H1 (cell line): ENCODE measurements at regions not wholly inside any gene's neighbourhood (a gene's known extent, or its start where the extent isn't known, plus 50 kb on each side); places are given as distances from the start of the nearest gene placed in this dataset.

Source experiments
- EZH2 ChIP-seq: fragments of 200-600 bp; sonication (generic); IDR thresholded peaks from 2 replicates; pipeline ENCODE4 v1.7.1; 2012; ENCODE audit warnings: low read depth, mild to moderate bottlenecking, moderate library complexity, low read length, inconsistent platforms; ENCODE audit not compliant: severe bottlenecking
- GABPA ChIP-seq: IDR thresholded peaks from 2 replicates; pipeline ENCODE4 v1.6.1; 2011; ENCODE audit warnings: mild to moderate bottlenecking, low read length, moderate library complexity, borderline replicate concordance; ENCODE audit not compliant: insufficient read depth
- GTF2F1 ChIP-seq: IDR thresholded peaks from 2 replicates; pipeline ENCODE4 v1.6.1; 2012; ENCODE audit warnings: low read depth, low read length, improper control_type of control experiment, borderline replicate concordance
- POLR2A ChIP-seq, 2 experiments: IDR thresholded peaks; 1 replicate in 1 of 2; 2 replicates in 1 of 2; pipeline ENCODE4 v1.6.1; 2011; ENCODE audit warnings: low read depth in 2 of 2, low read length in 2 of 2, mild to moderate bottlenecking in 2 of 2; ENCODE audit errors: control extremely low read depth in 1 of 2
- POLR2AphosphoS5 ChIP-seq: IDR thresholded peaks from 2 replicates; pipeline ENCODE4 v1.6.1; 2011; ENCODE audit warnings: low read depth, low read length
- SIN3A ChIP-seq, 2 experiments: IDR thresholded peaks in 1 of 2; conservative IDR thresholded peaks in 1 of 2; 2 replicates each; pipeline ENCODE4 v1.6.1; 2011 to 2012; ENCODE audit warnings: low read length in 2 of 2, improper control_type of control experiment in 1 of 2, low read depth in 1 of 2, mild to moderate bottlenecking in 1 of 2
- YY1 ChIP-seq: IDR thresholded peaks from 2 replicates; pipeline ENCODE4 v1.6.1; 2011; ENCODE audit warnings: low read depth, mild to moderate bottlenecking, low read length
- ZNF274 ChIP-seq: IDR thresholded peaks from 2 replicates; pipeline ENCODE4 v1.7.0; 2012; ENCODE audit warnings: low read length, borderline replicate concordance; ENCODE audit errors: extremely low read depth
- TF ChIP-seq, protein P1 (sequence below), 3 experiments: IDR thresholded peaks; 1 replicate in 2 of 3; 2 replicates in 1 of 3; pipeline versions ENCODE4 v1.5.1 to v1.6.1; 2011; ENCODE audit warnings: low read length in 3 of 3, mild to moderate bottlenecking in 3 of 3, inconsistent platforms in 2 of 3, low read depth in 1 of 3, moderate library complexity in 1 of 3; ENCODE audit not compliant: insufficient read depth in 1 of 3; ENCODE audit errors: control extremely low read depth in 1 of 3
- TF ChIP-seq, protein P2 (sequence below): fragments of 300-600 bp; sonication (generic); IDR thresholded peaks from 2 replicates; pipeline ENCODE4 v1.7.1; 2012; ENCODE audit warnings: low read length, moderate library complexity, mild to moderate bottlenecking, inconsistent platforms; ENCODE audit not compliant: insufficient replicate concordance
- TF ChIP-seq, protein P3 (sequence below): IDR thresholded peaks from 2 replicates; pipeline ENCODE4 v1.6.1; 2011; ENCODE audit warnings: low read length, improper control_type of control experiment

DNA sequence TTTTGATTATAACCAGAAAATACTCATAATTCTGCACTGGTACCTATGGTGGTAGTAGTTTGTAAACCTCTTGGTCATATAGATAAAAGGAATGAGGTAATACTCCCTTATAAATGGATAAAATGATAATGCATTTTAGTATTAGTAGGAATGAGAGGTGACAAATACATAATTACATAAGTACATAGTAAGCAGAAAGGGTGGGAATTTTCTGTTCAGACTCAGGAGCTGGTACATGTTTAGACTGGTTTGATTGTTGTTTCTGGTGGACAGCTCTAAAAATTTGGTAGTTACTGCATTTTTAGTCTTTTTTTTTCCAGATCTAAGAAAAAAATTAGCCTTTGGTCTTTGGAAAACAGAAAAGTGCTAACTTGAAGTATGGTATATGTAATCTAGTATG lies 70.4 kb upstream of the AGA start:
- TF ChIP-seq EZH2 (no peak), POLR2A (IDR thresholded peaks at IDR 0.05; ENCODE audit: control extremely low read depth in 1 of 2, low read depth in 2 of 2, low read length in 2 of 2) (no peak), YY1 (no peak), ZNF274 (no peak), POLR2AphosphoS5 (no peak), GTF2F1 (no peak), GABPA (no peak), SIN3A (conservative IDR thresholded peaks at IDR 0.05 in 1 of 2, IDR thresholded peaks at IDR 0.05 in 1 of 2; ENCODE audit: low read depth in 1 of 2, low read length in 2 of 2) (no peak)
- TF ChIP-seq, protein P1, sequence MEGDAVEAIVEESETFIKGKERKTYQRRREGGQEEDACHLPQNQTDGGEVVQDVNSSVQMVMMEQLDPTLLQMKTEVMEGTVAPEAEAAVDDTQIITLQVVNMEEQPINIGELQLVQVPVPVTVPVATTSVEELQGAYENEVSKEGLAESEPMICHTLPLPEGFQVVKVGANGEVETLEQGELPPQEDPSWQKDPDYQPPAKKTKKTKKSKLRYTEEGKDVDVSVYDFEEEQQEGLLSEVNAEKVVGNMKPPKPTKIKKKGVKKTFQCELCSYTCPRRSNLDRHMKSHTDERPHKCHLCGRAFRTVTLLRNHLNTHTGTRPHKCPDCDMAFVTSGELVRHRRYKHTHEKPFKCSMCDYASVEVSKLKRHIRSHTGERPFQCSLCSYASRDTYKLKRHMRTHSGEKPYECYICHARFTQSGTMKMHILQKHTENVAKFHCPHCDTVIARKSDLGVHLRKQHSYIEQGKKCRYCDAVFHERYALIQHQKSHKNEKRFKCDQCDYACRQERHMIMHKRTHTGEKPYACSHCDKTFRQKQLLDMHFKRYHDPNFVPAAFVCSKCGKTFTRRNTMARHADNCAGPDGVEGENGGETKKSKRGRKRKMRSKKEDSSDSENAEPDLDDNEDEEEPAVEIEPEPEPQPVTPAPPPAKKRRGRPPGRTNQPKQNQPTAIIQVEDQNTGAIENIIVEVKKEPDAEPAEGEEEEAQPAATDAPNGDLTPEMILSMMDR (IDR thresholded peaks at IDR 0.05; ENCODE audit: control extremely low read depth in 1 of 3, insufficient read depth in 1 of 3, low read depth in 1 of 3, low read length in 3 of 3) = no peak
- TF ChIP-seq, protein P2, sequence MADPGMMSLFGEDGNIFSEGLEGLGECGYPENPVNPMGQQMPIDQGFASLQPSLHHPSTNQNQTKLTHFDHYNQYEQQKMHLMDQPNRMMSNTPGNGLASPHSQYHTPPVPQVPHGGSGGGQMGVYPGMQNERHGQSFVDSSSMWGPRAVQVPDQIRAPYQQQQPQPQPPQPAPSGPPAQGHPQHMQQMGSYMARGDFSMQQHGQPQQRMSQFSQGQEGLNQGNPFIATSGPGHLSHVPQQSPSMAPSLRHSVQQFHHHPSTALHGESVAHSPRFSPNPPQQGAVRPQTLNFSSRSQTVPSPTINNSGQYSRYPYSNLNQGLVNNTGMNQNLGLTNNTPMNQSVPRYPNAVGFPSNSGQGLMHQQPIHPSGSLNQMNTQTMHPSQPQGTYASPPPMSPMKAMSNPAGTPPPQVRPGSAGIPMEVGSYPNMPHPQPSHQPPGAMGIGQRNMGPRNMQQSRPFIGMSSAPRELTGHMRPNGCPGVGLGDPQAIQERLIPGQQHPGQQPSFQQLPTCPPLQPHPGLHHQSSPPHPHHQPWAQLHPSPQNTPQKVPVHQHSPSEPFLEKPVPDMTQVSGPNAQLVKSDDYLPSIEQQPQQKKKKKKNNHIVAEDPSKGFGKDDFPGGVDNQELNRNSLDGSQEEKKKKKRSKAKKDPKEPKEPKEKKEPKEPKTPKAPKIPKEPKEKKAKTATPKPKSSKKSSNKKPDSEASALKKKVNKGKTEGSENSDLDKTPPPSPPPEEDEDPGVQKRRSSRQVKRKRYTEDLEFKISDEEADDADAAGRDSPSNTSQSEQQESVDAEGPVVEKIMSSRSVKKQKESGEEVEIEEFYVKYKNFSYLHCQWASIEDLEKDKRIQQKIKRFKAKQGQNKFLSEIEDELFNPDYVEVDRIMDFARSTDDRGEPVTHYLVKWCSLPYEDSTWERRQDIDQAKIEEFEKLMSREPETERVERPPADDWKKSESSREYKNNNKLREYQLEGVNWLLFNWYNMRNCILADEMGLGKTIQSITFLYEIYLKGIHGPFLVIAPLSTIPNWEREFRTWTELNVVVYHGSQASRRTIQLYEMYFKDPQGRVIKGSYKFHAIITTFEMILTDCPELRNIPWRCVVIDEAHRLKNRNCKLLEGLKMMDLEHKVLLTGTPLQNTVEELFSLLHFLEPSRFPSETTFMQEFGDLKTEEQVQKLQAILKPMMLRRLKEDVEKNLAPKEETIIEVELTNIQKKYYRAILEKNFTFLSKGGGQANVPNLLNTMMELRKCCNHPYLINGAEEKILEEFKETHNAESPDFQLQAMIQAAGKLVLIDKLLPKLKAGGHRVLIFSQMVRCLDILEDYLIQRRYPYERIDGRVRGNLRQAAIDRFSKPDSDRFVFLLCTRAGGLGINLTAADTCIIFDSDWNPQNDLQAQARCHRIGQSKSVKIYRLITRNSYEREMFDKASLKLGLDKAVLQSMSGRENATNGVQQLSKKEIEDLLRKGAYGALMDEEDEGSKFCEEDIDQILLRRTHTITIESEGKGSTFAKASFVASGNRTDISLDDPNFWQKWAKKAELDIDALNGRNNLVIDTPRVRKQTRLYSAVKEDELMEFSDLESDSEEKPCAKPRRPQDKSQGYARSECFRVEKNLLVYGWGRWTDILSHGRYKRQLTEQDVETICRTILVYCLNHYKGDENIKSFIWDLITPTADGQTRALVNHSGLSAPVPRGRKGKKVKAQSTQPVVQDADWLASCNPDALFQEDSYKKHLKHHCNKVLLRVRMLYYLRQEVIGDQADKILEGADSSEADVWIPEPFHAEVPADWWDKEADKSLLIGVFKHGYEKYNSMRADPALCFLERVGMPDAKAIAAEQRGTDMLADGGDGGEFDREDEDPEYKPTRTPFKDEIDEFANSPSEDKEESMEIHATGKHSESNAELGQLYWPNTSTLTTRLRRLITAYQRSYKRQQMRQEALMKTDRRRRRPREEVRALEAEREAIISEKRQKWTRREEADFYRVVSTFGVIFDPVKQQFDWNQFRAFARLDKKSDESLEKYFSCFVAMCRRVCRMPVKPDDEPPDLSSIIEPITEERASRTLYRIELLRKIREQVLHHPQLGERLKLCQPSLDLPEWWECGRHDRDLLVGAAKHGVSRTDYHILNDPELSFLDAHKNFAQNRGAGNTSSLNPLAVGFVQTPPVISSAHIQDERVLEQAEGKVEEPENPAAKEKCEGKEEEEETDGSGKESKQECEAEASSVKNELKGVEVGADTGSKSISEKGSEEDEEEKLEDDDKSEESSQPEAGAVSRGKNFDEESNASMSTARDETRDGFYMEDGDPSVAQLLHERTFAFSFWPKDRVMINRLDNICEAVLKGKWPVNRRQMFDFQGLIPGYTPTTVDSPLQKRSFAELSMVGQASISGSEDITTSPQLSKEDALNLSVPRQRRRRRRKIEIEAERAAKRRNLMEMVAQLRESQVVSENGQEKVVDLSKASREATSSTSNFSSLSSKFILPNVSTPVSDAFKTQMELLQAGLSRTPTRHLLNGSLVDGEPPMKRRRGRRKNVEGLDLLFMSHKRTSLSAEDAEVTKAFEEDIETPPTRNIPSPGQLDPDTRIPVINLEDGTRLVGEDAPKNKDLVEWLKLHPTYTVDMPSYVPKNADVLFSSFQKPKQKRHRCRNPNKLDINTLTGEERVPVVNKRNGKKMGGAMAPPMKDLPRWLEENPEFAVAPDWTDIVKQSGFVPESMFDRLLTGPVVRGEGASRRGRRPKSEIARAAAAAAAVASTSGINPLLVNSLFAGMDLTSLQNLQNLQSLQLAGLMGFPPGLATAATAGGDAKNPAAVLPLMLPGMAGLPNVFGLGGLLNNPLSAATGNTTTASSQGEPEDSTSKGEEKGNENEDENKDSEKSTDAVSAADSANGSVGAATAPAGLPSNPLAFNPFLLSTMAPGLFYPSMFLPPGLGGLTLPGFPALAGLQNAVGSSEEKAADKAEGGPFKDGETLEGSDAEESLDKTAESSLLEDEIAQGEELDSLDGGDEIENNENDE = no peak
- TF ChIP-seq, protein P3, sequence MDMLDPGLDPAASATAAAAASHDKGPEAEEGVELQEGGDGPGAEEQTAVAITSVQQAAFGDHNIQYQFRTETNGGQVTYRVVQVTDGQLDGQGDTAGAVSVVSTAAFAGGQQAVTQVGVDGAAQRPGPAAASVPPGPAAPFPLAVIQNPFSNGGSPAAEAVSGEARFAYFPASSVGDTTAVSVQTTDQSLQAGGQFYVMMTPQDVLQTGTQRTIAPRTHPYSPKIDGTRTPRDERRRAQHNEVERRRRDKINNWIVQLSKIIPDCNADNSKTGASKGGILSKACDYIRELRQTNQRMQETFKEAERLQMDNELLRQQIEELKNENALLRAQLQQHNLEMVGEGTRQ = no peak
